HL-60 (cell line): ENCODE measurements at regions not wholly inside any gene's neighbourhood (a gene's known extent, or its start where the extent isn't known, plus 50 kb on each side); places are given as distances from the start of the nearest gene placed in this dataset.

ENCODE experiments used
- DNase-seq, 2 experiments: peaks; one replicate each; pipeline ENCODE4 v3.0.0-alpha.2; 2010 to 2020; ENCODE audit warnings: low read depth in 1 of 2, low spot score in 1 of 2
- H3K27ac ChIP-seq: fragments of 250-450 bp; sonication (Bioruptor Pico); replicated peaks from 2 replicates; pipeline ENCODE4 v1.5.1; 2020; ENCODE audit warnings: mild to moderate bottlenecking, moderate library complexity
- H3K27me3 ChIP-seq: fragments of 250-450 bp; sonication (Bioruptor Pico); 2 replicates; pipeline ENCODE4 v1.5.1; 2021; ENCODE audit warnings: mild to moderate bottlenecking, moderate library complexity; ENCODE audit not compliant: insufficient read depth, poor library complexity, severe bottlenecking
- H3K4me3 ChIP-seq: replicated peaks from 2 replicates; pipeline ENCODE4 v1.5.1; 2011; ENCODE audit warnings: mild to moderate bottlenecking, control low read depth, low read length; ENCODE audit not compliant: insufficient read depth
- GABPA ChIP-seq: IDR thresholded peaks from 2 replicates; pipeline ENCODE4 v1.6.1; 2012; ENCODE audit warnings: low read depth
- POLR2AphosphoS5 ChIP-seq: IDR thresholded peaks from 2 replicates; pipeline ENCODE4 v1.6.1; 2012; ENCODE audit warnings: low read depth
- SPI1 ChIP-seq: IDR thresholded peaks from 2 replicates; pipeline ENCODE4 v1.6.1; 2012; ENCODE audit warnings: low read depth, mild to moderate bottlenecking, borderline replicate concordance
- TF ChIP-seq, protein P1 (sequence below): IDR thresholded peaks from one replicate; pipeline ENCODE4 v1.5.1; 2011; ENCODE audit warnings: low read length, control low read depth, inconsistent platforms; ENCODE audit not compliant: insufficient read depth
- TF ChIP-seq, protein P2 (sequence below): IDR thresholded peaks from 2 replicates; pipeline ENCODE4 v1.6.1; 2012; ENCODE audit warnings: low read depth; ENCODE audit not compliant: insufficient replicate concordance

DNA sequence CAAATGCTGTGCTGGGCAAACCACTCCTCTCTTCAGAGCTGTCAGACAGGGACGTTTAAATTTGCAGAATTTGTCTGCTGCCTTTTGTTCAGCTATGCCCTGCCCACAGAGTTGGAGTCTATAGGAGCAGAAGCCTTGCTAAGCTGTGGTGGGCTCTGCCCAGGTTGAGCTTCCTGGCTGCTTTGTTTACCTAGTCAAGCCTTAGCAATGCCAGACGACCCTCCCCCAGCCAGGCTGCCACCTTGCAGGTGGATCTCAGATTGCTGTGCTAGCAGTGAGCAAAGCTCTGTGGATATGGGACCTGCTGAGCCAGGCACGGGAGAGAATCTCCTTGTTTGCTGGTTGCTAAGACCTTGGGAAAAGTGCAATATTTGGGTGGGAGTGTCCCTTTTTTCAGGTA, 314.9 kb downstream of the NNT start:
- H3K27me3 ChIP-seq: peaks cover 2% of the 10 kb centered on the region
- TF ChIP-seq POLR2AphosphoS5 (no peak), SPI1 (no peak), GABPA (no peak)
- TF ChIP-seq, protein P1, sequence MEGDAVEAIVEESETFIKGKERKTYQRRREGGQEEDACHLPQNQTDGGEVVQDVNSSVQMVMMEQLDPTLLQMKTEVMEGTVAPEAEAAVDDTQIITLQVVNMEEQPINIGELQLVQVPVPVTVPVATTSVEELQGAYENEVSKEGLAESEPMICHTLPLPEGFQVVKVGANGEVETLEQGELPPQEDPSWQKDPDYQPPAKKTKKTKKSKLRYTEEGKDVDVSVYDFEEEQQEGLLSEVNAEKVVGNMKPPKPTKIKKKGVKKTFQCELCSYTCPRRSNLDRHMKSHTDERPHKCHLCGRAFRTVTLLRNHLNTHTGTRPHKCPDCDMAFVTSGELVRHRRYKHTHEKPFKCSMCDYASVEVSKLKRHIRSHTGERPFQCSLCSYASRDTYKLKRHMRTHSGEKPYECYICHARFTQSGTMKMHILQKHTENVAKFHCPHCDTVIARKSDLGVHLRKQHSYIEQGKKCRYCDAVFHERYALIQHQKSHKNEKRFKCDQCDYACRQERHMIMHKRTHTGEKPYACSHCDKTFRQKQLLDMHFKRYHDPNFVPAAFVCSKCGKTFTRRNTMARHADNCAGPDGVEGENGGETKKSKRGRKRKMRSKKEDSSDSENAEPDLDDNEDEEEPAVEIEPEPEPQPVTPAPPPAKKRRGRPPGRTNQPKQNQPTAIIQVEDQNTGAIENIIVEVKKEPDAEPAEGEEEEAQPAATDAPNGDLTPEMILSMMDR: no peak
- TF ChIP-seq, protein P2, sequence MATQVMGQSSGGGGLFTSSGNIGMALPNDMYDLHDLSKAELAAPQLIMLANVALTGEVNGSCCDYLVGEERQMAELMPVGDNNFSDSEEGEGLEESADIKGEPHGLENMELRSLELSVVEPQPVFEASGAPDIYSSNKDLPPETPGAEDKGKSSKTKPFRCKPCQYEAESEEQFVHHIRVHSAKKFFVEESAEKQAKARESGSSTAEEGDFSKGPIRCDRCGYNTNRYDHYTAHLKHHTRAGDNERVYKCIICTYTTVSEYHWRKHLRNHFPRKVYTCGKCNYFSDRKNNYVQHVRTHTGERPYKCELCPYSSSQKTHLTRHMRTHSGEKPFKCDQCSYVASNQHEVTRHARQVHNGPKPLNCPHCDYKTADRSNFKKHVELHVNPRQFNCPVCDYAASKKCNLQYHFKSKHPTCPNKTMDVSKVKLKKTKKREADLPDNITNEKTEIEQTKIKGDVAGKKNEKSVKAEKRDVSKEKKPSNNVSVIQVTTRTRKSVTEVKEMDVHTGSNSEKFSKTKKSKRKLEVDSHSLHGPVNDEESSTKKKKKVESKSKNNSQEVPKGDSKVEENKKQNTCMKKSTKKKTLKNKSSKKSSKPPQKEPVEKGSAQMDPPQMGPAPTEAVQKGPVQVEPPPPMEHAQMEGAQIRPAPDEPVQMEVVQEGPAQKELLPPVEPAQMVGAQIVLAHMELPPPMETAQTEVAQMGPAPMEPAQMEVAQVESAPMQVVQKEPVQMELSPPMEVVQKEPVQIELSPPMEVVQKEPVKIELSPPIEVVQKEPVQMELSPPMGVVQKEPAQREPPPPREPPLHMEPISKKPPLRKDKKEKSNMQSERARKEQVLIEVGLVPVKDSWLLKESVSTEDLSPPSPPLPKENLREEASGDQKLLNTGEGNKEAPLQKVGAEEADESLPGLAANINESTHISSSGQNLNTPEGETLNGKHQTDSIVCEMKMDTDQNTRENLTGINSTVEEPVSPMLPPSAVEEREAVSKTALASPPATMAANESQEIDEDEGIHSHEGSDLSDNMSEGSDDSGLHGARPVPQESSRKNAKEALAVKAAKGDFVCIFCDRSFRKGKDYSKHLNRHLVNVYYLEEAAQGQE: no peak
- H3K4me3 ChIP-seq: no peak overlapping the region
- no peak for DNase-seq
- H3K27ac ChIP-seq: no peak overlapping the region

DNA sequence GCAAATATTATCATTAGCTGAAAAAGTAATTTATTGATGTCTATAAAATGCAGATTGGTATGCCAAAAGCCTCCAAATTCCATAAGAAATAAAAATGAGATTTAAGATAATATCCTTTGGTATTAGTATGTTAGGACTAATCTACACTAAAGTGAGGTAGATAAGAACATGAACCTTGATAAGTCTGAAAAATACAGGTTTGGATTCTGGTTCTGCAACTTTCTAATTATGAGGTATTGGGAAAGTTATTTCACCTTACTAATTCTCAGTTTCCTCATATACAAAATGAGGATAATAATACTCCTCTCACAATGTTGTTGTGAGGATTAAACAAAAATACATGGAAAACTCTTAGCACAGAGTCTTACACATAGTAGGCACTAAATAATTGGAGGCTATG, 300.1 kb downstream of the NNT start:
- Histone ChIP-seq H3K27ac (no peak overlapping the region), H3K27me3 (no peaks in the 10 kb centered on the region), H3K4me3 (no peak overlapping the region)
- TF ChIP-seq, protein P2: no peak
- TF ChIP-seq SPI1: no peak
- no peak for TF ChIP-seq POLR2AphosphoS5
- TF ChIP-seq, protein P1: no peak
- no peak for TF ChIP-seq GABPA
- DNase-seq: no peak

DNA sequence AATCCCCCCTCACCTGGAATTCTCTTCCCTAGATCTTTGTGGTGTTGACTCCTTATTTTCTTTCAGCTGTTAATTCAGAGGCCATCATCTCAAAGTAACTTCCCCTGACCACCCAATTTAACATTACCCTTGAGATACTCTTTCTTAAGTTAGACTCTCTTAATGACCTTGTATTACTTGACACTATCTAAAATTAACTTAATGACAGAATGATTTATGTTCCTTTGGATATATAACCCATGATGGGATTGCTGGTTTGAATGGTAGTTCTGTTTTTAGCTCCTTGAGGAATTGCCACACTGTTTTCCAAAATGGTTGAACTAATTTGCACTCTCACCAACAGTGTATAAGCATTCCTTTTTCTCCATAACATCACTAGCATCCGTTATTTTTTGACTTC, 298.0 kb downstream of the NNT start:
- Histone ChIP-seq H3K27me3 (no peaks in the 10 kb centered on the region), H3K4me3 (no peak overlapping the region), H3K27ac (no peak overlapping the region)
- DNase-seq: no peak
- TF ChIP-seq GABPA: no peak
- TF ChIP-seq, protein P2: no peak
- TF ChIP-seq SPI1: no peak
- no peak for TF ChIP-seq POLR2AphosphoS5
- TF ChIP-seq, protein P1: no peak
